ENCODE measurements at regions not wholly inside any gene's neighbourhood (a gene's known extent, or its start where the extent isn't known, plus 50 kb on each side); places are given as distances from the start of the nearest gene placed in this dataset.

DNA sequence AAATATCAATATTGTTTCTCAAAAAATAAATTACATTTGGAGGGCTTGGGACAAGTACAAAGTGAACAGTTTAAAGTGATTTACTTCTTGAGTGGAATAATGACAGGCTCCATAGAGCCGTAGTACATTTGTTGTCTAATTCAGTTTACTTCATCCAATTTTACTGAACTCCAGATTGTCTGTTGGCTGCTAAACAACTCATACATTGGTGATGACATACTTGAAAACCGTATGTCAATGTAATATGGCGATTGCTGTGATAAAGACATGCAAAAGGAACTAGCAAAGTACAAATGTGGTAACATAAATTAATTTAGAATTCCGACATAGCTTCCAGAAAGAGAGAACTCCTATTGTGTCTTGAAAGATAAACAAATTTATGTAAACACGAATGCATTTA lies 1197.5 kb upstream of the CDH18 start:
- DNase-seq (ENCODE audit: low spot score) (no peak), FAIRE-seq (no peak)

DNA sequence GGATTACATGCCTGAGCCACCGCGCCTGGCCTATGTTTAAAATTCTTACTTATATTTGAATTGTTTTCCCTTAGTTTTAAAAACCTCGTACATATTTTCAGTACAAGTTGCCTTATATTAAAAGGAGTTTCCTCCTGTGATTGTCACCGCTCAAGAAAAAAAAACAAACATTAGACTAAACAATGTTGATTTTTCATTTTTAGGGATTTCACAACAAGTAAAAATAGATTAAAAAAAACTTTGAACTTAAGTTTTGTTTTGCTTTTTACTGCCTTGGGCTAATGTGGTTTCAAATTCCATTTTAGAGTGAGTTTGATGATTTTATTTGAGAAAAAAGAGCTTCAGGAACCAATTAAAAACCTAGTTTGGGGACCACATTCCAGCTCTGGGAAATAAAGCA lies 1196.6 kb upstream of the CDH18 start:
- FAIRE-seq: no peak
- DNase-seq (ENCODE audit: low spot score): no peak

DNA sequence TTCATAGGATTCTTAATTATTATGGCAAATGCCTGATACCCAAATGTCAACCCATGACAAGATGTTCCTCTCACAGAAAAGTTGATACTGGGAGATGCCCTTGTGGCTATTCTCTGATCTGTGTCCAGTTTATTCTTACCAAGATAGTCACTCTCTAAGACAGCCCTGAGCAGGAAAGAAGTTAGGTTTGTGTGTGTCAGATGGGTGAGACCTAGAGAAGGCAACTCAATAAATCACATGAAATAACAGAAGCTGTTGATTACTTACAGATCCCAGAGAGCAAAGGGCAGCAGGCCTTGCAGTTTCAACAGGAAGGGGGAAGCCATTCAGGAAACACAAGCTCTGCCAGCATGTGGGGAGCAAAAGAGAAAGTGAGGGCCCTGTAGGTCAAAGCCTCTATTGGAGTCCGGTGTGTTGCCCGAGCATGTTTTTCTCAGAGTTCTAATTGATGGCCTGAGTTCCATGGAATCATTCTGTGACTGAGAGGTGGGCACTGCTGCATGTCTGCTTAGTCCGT lies 1193.7 kb upstream of the CDH18 start:
- FAIRE-seq: no peak
- DNase-seq (ENCODE audit: low spot score): no peak

DNA sequence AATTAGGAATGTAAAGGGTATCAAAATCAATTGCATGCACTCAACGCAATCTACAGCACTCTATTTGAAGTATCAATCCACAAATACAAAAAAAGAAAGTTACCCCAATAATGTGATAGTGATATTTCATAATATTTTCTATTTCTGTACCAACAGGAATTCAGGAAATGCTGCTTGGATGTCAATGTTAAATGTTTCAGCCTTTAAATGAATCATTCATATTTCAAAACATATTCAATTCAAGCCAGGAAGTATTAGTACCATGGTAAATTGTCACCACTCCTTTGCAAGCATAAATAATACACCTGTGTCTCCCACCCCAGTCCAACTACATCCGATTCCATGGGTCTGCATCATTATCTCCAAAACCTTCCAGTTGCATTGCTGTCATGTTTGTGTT lies 1185.5 kb upstream of the CDH18 start:
- no peak for DNase-seq (ENCODE audit: low spot score)
- no peak for FAIRE-seq

DNA sequence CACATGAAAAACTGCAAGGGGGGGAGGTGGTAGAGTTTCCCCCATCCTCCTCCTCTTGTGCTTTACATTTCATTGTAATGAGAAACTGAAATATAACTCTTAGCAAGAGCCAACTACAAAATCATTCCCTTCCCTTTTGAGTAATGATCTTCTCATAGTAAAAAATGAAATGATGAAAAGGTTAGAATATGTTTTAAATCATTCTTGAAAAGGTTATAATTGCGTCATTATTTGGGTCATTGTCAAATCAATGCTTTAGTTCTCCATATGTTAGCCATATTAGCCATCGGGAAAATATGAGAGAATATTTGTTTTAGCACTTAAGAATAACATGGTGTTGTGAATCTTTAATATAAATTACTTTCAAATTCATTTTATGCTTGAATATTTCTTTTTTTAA lies 1185.0 kb upstream of the CDH18 start:
- FAIRE-seq: no peak

DNA sequence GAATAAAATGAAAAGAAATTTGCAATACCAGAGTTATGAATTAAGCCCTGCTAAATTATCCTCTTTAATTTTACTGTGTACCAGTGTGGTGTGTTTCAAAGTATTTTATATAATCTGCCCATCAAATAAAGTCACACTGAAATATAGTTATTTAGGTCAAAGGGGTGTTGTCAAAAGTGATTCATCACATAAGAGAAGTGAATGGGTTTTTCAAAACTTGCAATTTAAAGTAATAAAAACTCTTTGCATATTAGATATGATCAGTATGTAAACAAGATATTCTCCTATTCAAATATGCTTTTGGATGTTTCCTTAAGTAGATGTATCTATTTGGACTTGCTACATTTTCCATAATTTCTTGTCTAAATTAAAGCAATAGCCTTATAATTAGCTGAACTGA lies 1183.0 kb upstream of the CDH18 start:
- DNase-seq (ENCODE audit: low spot score): no peak
- no peak for FAIRE-seq

More for the DNA sequence above, 1185.0 kb upstream of the CDH18 start:
- DNase-seq (ENCODE audit: low spot score): no peak

DNA sequence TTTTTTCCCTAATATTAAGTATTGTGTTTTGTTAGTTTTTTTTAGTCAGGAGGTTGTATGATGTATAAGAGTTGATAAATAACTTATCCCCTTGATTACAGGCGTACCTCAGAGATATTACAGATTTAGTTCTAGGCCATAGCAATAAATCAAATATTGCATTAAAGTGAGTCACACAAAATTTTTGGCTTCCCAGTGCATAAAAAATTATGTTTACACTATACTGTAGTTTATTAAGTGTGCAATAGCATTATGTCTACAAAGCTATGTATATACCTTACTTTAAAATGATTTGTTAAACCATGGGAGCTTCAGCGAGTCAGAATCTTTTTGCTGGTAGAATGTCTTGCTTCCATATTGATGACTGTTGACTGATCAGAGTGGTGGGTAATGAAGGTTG lies 1180.6 kb upstream of the CDH18 start:
- FAIRE-seq (no peak), DNase-seq (ENCODE audit: low spot score) (no peak)

DNA sequence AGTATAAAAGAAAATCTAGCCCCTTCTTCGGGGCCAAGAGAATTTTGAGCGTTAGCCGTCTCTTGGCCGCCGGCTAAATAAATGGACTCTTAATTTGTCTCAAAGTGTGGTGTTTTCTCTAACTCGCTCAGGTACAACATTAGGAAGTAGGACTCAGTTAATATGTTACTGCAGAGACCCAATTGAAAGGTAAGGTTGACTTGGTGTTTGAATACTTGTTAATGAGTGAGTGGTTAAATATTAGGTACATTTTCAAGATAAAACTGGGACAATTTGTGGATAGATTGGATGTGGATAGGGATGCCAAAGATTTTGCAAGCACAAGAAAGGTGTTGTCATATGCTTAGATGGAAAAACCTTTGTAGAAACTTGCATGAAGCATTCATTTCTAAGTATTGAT lies 1177.3 kb upstream of the CDH18 start:
- no peak for FAIRE-seq

DNA sequence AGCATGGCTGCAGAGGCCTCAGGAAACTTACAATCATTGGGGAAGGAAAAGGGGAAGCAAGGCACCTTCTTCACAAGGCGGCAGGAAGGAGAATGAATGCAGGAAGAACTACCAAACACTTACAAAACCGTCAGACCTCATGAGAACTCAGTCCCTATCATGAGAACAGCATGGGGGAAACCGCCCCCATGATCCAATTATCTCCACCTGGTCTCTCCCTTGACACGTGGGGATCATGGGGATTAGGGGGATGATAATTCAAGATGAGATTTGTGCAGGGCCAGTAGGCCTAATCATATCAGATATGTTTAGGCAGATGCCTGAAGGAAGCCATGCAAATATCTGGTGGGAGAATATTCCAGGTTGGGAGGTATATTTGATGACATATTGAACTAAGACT lies 1176.4 kb upstream of the CDH18 start:
- DNase-seq (ENCODE audit: low spot score) (no peak), FAIRE-seq (no peak)

More for the DNA sequence above, 1177.3 kb upstream of the CDH18 start:
- no peak for DNase-seq (ENCODE audit: low spot score)

DNA sequence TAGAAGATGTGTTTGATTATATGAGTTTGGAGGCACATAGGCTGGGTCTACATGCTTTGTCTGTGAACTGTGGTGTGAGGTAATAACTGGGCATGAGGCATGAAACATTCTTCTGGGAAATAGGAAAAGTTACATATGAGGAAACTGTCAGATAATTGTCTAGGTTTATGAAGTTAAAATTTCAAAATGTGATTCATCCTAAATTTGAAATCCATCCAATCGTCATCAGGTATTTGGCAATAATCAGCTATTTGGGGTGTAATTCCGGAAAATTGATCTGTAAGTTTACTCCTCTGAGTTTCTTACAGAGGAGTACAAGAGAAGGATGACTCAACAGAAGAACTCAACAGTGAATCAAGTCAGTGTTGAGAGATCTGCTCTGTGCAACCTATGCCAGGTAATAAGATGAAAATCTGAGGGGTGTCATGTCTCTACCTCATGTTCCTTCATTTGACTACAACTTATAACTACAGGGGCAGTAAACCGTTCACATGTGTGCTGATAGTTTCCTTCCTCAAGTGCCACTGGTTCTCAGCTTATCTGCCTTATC lies 1171.6 kb upstream of the CDH18 start:
- FAIRE-seq (no peak), DNase-seq (ENCODE audit: low spot score) (no peak)

DNA sequence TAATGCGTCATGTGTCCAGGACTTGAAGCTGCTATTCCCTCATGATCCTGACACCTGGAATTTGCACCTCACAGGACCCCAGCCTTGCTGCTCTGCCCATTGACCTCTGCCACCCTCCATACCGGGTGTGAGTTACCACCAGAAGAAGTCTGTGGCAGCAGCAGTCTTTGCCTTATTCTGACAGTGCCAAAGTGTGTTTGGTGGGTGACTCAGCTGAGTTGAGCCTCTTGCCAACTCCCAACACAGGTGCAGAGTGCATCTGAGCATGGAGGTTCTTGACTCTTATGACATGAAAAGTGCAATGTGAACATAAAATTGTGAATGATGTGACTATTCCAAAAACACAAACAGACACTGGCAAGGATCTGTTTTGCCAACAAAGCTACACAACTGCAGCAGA lies 1166.5 kb upstream of the CDH18 start:
- FAIRE-seq (no peak), DNase-seq (ENCODE audit: low spot score) (no peak)

DNA sequence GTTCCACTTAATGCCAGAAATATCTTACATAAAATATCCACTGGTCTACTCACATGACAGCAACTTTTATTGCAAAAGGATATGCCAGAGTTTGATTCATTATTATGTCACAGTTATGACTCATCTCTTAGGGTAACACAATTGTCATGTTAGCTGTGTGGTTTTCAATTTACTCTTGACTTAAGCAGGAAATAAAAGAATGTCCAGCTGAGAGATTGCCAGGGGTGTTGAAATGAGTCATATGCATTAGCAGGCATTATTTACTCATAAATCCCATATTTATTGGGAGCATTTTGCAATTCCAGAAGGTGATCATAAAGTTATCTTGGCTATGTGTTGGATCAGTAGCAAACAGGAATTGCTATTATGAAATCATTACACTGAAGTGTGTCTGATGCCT lies 1164.6 kb upstream of the CDH18 start:
- DNase-seq (ENCODE audit: low spot score) (peak; percentile 88), FAIRE-seq (peak; percentile 92)

DNA sequence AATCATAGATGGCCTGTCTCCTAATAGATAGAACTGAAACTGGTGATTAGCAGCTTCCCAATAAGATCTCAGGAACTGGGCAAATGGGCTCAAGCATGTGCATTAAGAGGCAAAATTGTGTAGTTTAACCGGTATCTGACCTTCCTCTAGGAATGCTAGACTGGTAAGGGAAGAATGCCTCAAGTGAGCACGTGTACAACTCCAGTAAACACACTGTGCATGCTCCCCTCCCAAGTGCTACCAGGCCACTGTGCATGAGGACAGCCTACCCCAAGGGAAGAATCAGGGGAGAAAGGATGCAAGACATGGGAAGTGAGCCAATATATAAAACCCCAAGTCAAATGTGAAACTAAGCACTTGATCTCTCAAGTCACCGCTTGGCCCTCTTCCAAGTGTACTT lies 1157.4 kb upstream of the CDH18 start:
- DNase-seq (ENCODE audit: low spot score): no peak
- FAIRE-seq: no peak

DNA sequence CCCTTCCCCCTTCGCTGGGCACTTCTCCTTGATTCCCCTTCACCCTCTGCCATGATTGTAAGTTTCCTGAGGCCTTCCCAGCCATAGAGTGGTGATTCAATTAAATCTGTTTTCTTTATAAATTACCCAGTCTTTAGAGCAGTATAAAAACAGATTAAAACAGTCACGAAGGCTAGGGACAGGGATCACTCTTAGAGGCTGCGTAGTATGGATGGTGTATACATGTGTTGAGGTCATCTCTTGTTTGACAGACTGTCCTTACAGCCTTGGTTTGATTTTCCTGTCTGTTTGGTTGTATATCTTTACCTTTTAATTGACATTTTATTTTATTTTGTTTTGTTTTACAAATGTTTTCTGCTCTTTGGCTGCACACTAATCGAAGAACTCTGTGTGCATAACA lies 1155.7 kb upstream of the CDH18 start:
- DNase-seq (ENCODE audit: low spot score) (no peak), FAIRE-seq (no peak)

DNA sequence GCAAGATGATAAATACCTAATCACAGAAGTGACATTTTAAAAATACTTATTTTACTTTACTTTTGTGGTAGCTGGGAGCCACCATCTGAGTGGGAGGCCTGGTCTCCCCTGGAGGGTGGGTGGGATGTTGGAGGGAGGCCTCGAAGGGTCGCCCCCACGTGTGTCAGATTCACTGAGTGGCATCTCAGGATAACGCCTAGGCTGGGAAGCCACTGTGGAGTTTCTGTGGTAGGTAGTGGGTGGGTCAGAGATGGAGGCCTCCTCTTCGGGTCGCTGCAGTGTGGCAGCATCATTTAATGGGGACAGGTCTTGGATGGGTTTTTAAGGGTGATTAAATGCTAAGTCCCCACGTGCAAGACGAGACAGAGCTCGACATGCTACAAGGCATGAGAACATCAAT lies 1154.8 kb upstream of the CDH18 start:
- DNase-seq (ENCODE audit: low spot score) (no peak), FAIRE-seq (no peak)

DNA sequence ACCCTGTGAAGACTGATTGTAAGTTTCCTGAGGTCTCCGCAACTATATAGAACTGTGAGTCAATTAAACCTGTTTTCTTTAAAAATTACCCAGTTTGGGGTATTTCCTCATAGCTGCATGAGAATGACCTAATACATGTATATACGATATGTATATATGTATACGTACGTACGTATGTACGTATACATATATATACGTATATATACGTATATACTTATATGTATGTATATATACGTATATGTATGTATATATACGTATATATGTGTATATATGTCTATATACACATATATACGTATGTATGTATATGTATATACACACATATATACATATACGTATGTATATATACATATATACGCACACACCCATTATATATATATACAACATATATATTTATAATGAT lies 1153.0 kb upstream of the CDH18 start:
- DNase-seq (ENCODE audit: low spot score): no peak
- no peak for FAIRE-seq

DNA sequence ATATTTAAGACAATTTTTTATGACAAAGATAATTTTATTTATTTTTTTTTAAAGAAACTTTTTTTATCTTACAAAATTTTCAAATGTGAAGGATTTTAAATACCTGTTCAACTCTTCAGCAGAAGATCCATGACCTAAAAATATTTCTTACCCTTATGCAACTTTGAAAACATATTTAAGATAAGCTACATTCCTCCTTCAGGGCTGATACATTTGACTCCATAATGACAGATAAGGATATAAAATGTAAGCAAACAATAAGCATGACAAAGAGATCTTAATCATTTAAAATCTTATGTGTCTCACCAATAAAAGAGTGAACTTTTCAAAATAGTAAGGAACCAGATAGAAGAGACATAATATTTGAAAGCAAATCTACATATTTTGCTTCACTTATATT lies 1138.2 kb upstream of the CDH18 start:
- DNase-seq (ENCODE audit: low spot score) (no peak), FAIRE-seq (no peak)

DNA sequence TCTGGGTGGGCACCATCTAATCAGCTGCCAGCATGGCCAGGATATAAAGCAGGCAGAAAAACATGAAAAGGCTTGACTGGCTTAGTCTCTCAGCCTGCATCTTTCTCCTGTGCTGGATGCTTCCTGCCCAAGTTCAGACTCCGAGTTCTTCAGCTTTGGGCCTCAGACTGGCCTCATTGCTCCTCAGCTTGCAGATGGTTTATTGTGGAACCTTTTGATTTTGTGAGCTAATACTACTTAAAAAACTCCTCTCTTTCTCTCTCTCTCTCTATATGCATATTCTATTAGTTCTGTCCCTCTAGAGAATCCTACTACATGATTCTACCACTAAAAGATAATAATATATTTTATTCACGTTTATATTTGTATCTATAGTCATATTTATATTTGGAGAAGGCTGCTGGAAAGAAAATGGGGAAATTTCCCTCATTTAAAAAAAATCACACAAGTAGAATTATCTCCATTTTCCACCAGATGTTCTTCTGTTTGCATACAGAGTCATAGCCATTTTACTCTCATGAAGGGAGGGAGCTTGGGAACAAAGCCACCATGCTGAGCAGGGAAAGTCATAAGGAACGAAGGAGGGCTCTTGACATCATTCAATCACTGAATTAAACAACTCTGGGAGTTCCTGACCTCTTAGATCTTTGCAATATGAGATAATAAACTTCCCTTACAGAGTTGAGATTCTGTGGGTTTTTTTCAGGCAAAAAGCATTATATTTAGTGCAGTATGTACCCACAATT lies 1137.4 kb upstream of the CDH18 start:
- DNase-seq (ENCODE audit: low spot score) (no peak), FAIRE-seq (no peak)

DNA sequence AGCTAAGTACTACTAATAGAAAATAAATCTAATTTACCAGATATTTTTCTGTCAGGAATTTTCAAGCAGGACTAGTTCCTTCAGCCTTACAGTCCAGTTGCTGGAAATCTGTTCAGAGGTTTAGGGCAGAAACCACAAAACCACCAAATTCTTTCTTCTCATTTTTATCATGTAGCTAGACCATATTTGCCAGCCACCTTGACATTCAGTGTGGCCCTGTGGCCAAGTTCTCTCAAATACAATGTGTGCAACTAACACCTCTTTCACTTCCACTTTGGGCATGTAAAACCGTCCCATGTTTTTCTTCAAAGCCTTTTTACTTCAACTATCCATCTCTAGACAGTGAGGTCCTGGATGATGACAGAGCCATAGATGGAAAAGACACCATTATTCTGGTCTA lies 1133.2 kb upstream of the CDH18 start:
- FAIRE-seq: no peak
- DNase-seq (ENCODE audit: low spot score): no peak

DNA sequence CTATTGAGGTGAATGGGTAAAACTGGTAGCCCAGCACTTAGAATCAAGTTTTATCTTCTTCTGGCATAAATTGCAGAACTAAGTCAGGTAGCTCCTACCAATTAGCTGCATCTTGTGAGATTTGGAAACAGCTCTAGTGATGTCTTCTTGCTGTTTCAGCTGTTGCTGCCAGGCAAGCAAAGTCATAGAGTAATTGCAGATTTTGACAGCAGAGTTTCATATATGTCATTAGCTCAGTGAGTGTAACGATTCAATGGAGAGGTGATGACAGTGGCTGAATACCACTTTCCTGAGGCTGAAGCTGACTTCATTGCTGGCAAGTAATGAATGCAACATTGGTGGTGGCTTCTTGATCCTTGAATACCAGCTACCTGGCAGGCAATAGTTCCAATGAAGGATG lies 1109.7 kb upstream of the CDH18 start:
- no peak for DNase-seq (ENCODE audit: low spot score)
- FAIRE-seq: no peak

DNA sequence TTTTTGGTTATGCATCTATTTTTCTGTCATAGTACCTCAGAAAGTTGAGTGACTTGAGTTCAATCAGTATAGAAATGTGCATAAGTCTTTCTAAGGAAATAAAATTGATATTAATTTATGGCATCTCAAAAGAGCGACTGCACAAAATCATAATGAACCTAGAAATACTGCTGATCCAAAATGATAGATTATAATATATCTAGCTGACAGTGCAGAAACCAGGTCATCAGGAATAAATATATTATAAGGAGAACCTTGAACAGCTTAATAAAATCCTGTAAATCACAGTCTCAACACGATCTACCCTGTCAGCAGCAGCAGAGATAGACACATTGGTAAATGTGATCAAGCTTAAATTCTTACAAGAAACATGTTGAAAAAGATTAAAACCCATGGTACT lies 1106.6 kb upstream of the CDH18 start:
- no peak for FAIRE-seq

DNA sequence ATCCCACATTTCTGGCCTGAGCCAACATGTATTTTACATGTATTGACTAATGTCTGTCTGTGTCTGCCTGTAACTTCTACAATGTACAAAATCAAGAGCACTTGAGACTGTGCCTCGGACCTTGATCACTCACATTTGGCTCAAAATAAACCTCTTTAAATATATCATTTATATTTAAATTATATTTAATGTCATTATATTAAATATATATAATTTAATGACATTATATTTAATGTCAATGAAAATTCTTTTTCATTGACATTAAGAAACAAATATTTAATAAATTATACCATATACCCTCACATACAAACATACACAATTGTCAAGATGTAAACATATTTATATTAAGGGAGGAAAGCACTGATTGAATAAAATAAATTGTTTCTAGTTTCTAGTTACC lies 1099.8 kb upstream of the CDH18 start:
- FAIRE-seq (peak; percentile 62), DNase-seq (ENCODE audit: low spot score) (no peak)

More for the DNA sequence above, 1106.6 kb upstream of the CDH18 start:
- DNase-seq (ENCODE audit: low spot score): no peak

DNA sequence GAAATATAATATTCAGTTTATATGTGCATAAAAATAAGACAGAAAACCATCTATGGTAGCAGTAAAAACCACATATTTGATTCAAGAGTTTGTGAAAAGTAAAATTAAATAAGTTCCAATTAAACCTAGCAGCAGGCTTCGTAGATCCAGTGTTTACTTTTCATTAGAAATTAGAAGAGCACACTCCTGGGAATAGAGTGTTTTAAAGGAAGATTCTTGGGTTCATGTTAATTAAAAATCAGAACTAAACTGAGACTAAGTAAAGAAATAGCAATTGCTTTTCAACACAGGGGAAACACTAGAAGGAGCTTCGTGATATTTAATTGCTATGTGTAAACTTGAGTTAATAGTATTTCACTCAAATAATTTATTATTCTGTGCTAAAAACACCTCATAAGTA lies 1097.8 kb upstream of the CDH18 start:
- FAIRE-seq (no peak), DNase-seq (ENCODE audit: low spot score) (no peak)
